Kidney epithelial cell (primary cell): ENCODE measurements at regions not wholly inside any gene's neighbourhood (a gene's known extent, or its start where the extent isn't known, plus 50 kb on each side); places are given as distances from the start of the nearest gene placed in this dataset.

Experiments used
- DNase-seq: peaks from one replicate; pipeline ENCODE4 v3.0.0-alpha.2; 2010; ENCODE audit warnings: low read depth
- H3K27me3 ChIP-seq: 2 replicates; pipeline ENCODE4 v1.6.0; 2011; ENCODE audit warnings: low read length; ENCODE audit not compliant: control insufficient read depth, insufficient read depth
- H3K36me3 ChIP-seq: 2 replicates; pipeline ENCODE4 v1.5.1; 2011; ENCODE audit warnings: low read length; ENCODE audit not compliant: control insufficient read depth, insufficient read depth
- H3K4me3 ChIP-seq: 2 replicates; pipeline ENCODE4 v1.5.1; 2011; ENCODE audit warnings: low read depth, mild to moderate bottlenecking, control low read depth, low read length
- TF ChIP-seq, protein P1 (sequence below): IDR thresholded peaks from 2 replicates; pipeline ENCODE4 v1.5.1; 2011; ENCODE audit warnings: mild to moderate bottlenecking, moderate library complexity, low read length, control low read depth, inconsistent platforms; ENCODE audit not compliant: insufficient read depth, poor library complexity, severe bottlenecking

DNA sequence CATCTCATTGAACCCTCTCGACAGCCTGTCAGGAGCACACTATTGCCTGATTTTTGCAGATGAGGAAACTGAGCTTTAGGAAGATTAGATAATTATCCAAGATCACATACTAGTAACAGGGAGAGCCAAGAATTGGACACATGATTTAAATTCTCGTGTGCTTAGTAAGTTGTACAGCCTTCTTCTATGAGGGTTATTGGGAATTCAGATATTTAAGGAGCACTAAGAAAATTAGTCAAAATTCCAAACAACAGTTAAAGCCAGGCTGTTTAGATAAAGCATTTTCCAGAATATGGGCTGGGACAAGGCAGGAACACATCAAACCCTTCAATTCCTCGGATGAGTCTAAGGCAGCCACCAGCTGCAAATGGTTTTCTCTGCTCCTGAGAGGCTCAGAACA lies 148.8 kb downstream of the TMEM30B start:
- no peaks in the 10 kb centered on the region for H3K27me3 ChIP-seq
- TF ChIP-seq, protein P1, sequence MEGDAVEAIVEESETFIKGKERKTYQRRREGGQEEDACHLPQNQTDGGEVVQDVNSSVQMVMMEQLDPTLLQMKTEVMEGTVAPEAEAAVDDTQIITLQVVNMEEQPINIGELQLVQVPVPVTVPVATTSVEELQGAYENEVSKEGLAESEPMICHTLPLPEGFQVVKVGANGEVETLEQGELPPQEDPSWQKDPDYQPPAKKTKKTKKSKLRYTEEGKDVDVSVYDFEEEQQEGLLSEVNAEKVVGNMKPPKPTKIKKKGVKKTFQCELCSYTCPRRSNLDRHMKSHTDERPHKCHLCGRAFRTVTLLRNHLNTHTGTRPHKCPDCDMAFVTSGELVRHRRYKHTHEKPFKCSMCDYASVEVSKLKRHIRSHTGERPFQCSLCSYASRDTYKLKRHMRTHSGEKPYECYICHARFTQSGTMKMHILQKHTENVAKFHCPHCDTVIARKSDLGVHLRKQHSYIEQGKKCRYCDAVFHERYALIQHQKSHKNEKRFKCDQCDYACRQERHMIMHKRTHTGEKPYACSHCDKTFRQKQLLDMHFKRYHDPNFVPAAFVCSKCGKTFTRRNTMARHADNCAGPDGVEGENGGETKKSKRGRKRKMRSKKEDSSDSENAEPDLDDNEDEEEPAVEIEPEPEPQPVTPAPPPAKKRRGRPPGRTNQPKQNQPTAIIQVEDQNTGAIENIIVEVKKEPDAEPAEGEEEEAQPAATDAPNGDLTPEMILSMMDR: no peak
- H3K4me3 ChIP-seq: no peak overlapping the region
- no peak for DNase-seq
- H3K36me3 ChIP-seq: no peaks in the 10 kb centered on the region

DNA sequence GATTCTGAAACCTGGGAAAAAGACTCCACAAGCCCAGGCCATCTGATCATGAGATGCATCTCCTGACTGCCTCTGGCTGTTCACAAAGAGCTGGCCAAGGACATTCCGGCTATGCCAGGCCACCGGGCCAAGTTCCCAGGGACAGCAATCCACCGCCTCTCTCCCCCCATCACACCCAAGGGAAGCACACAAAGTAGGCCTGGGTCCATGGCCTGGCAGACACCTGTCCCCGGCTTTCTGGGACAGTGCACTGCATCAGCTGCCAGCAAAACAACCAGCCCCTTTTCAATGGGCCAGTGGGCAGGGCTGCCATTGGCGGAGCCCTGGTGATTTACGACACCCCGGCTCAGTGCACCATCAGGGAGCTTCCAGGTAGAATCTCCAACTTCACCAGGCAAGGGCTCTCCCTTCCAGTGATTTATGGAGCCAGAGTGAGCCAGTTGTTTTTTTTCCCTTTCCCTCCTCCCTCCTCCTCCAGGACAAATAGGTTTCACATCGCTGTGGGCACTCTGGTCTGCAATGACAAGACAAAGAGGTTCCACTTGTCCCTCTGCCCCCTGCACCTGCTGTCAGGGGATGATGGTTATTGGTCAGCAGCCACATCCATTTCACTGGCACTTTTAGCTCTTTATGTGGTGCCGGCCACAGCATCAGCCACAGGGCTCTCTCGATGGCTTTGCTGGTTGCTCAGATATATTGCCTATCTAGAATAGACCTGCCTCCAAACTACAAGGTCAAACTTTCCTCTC lies 149.6 kb downstream of the SLC38A6 start:
- H3K27me3 ChIP-seq: no peaks in the 10 kb centered on the region
- TF ChIP-seq, protein P1: no peak
- DNase-seq: no peak
- H3K36me3 ChIP-seq: no peaks in the 10 kb centered on the region
- no peak overlapping the region for H3K4me3 ChIP-seq

DNA sequence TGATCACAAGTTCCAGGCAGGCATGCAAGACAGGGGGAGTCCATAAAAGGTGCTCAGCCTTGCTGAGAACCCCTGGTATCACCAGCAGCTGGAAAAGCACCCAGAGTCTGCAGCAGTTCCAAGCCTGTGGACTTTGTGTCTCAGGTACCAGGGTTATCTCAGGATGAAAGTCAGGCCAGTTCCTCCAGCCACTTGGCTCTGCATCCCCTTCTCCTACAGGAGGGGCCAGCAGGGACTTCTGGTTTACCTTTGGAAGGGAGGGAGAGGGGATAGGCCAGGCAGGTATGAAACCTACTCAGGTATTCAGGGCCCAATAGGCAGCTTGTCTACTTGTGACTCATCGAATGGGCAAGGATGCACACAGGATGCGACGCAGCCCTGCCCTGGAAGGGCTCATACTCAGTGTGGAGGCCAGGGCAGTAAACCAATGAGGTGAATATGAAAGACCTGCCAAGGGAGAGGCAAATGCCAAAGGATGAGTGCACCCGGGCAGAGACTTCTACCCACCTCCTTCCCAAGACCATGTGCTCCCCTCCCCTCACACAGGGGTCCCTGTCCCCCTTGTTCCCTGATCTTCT lies 148.2 kb downstream of the SLC38A6 start:
- Histone ChIP-seq H3K36me3 (no peaks in the 10 kb centered on the region), H3K27me3 (no peaks in the 10 kb centered on the region), H3K4me3 (no peak overlapping the region)
- no peak for DNase-seq
- TF ChIP-seq, protein P1: no peak

DNA sequence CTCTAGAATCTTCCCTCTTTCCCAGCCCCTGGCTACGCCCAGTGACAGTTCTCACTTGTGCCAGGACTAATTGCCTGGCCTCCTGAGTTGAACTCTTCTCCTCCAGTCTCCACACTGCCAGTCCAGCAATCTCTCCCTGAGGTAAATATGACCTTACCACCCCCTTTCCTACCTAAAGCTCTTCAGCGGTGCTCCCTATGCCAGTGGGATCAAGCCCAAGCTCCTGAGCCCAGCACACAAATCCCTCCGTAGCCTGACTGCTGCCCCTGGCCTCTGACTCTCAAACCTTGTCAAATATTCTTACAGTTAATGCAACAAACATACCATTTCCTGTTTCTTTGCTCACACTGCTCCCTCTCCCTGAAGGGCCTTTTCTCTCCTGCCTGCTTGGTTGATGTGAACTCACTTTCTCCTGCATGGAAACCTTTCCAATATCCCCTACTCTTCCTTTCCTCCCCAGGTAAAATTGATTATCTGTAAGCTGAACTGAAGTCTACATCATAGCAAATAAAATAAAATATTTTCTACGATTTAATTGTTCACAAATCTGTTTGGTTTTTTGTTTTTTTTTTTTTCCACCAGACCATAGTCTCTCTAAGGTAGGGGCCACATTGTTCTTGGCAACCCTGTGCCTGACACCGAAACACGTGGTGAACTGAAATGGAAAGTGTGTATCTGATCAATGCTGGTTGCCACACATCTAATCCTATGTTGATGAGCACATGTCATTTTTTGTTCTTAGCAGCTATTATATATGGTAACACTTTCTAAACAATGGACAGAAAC lies 147.5 kb downstream of the SLC38A6 start:
- TF ChIP-seq, protein P1: no peak
- no peaks in the 10 kb centered on the region for H3K36me3 ChIP-seq
- no peak for DNase-seq
- H3K27me3 ChIP-seq: no peaks in the 10 kb centered on the region
- no peak overlapping the region for H3K4me3 ChIP-seq

DNA sequence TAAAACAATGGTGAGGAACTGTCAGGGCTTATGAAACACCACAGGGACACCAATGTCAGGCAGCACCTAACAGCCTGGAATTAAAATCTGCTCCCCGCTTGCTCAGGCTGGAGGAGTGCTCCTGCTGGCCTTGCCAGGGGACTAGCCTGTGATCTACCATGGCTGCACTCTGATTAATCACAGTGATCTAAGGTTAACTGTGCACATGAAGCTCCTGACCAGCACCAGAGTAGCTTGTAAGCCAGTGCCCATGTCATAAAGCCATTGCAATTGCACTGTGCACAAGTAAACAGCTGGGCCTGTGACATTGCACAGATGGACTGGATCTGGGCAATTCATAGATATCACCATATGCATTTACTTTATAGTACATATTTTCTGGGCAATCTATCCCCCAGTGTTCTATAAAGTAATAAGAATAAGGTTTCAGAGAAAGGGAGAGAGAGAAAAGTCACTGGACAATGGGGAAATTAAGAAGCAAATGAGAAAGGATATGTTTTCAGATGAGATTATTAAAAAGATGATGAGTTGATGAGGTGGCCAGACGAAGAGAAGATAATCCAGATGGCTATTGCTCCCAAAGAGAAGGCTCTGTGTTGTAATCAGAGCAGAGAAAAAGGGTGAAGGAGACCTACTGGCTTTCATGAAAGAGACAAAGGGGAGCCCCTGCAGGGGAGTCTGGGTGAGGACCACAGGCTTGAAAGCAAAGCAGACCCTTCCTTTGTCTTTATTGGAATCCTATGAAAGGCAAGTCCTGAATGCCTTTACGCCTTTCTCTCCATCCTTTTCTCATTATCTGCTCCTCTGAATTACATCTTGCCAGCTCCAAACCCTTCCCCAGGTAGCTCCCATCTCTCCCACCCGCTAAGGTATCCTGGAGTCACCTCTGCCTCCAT lies 145.8 kb downstream of the SLC38A6 start:
- TF ChIP-seq, protein P1: no peak
- DNase-seq: no peak
- Histone ChIP-seq H3K36me3 (no peaks in the 10 kb centered on the region), H3K27me3 (no peaks in the 10 kb centered on the region), H3K4me3 (no peak overlapping the region)
